ENCODE measurements at regions not wholly inside any gene's neighbourhood (a gene's known extent, or its start where the extent isn't known, plus 50 kb on each side); places are given as distances from the start of the nearest gene placed in this dataset.
"Not testable (repeated sequence)": the region's sequence is repeated elsewhere in the genome, so short reads cannot be mapped to it uniquely, and the experiment has no call there.

DNA sequence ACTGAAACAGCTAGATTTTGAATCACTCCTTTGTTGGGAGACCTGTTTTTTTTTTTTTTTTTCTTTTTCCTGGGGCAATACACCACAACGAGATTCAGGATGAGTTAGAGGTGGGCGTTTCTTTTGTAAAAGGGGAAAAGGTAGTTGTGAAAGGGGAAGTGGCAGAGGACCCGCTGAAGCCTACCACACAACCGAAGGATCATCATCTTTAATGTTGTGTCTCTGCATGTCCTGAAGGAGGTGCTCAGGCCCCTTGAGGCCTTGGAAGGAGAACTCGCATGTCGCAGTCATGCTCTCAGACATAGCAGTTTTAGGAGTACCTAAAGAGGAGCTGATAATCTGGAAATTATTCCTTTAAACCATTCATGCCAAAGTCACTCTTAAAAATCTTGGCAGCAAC is 137.9 kb upstream of the LRIG1 start:
- H3K27me3 Mint-ChIP-seq = peaks cover 4% of the 10 kb centered on the region
- H3K27ac Mint-ChIP-seq = no peak overlapping the region

DNA sequence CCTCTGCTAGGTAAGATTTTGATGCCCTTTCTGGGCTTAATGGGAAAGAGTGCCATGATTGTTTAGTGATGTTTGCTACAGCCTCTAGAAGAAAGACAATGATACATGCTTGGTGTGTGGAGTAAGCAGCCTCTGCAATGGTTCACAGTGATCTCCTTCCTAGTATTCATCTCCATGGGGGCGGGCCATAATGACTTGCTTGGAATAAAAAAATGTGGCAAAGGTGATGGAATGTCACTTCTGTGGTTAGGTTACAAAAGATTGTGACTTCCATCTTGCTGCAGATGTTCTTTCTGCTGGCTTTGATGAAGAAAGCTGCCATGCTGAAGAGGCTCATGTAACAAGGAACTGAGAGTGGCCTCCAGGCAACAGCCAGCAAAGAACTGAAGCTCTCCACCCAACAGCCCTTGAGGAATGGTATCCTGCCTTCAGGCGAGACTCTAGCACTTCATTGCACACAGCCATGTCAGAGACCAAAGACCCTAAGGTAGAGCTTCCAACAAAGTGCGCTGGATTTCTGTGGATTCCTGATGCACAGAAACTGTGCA is 139.1 kb upstream of the LRIG1 start:
- H3K27me3 Mint-ChIP-seq = peaks cover 5% of the 10 kb centered on the region

More for the DNA sequence above, 137.9 kb upstream of the LRIG1 start:
- peaks cover 0 to 7% (median 5%) of the 10 kb centered on the region in 3 donors for H3K4me1 Mint-ChIP-seq
- no peaks in the 10 kb centered on the region for H3K36me3 Mint-ChIP-seq
- H3K4me3 Mint-ChIP-seq = no peak overlapping the region
- no peaks in the 10 kb centered on the region for H3K9me3 Mint-ChIP-seq

DNA sequence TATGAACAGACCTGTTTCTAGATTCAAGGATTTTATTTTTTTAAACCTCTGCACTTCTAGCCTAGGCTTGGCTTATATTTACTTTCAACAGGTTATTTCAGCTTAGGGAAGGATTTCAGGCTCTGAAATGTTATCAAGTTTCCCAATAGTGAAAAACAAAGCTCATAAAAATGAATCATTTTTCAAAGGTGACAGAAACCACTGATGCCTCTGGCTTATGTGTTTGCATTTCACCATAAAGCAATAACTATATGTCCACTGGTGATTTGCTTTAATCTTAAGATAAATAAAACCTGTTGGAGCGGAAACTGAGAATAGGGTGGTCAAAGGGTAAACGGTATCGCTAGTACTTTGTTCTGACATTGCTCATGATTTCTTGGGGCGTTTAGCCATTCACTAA is 141.2 kb upstream of the LRIG1 start:
- peaks cover 3 to 10% (median 5%) of the 10 kb centered on the region in 3 donors for H3K9me3 Mint-ChIP-seq
- H3K27me3 Mint-ChIP-seq = peaks cover 7% of the 10 kb centered on the region
- no peak overlapping the region for H3K27ac Mint-ChIP-seq
- no peak overlapping the region for H3K4me3 Mint-ChIP-seq
- H3K36me3 Mint-ChIP-seq = no peaks in the 10 kb centered on the region
- H3K4me1 Mint-ChIP-seq = peaks cover 0 to 7% (median 3%) of the 10 kb centered on the region in 3 donors

More for the DNA sequence above, 139.1 kb upstream of the LRIG1 start:
- Mint-ChIP-seq H3K9me3 (peaks cover 1 to 6% (median 3%) of the 10 kb centered on the region in 3 donors), H3K27ac (no peak overlapping the region), H3K36me3 (no peaks in the 10 kb centered on the region), H3K4me3 (no peak overlapping the region), H3K4me1 (peaks cover 0 to 7% (median 3%) of the 10 kb centered on the region in 3 donors)

DNA sequence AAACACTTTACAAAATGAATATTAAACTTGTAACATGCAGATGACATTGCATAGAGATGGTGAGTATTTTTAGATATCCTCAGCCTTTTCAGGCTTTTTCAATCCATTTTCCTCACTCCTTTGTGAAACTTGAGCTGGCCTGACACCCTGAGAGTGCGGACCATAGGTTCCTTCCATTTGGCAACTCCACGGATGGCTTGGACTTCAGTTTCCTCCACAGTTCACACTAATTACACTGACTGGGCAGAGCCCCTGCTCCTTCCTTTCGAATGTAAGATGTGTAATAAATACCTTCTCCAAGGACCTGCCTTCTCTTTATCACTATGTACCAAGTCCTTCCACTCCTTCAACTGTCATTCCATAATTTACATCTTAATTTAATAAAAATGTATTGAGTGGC is 141.7 kb upstream of the LRIG1 start:
- Mint-ChIP-seq H3K36me3 (no peaks in the 10 kb centered on the region), H3K27ac (no peak overlapping the region), H3K9me3 (peaks cover 3 to 10% (median 5%) of the 10 kb centered on the region in 3 donors), H3K4me1 (peaks cover 0 to 7% (median 3%) of the 10 kb centered on the region in 3 donors), H3K4me3 (no peak overlapping the region), H3K27me3 (peaks cover 8% of the 10 kb centered on the region)

DNA sequence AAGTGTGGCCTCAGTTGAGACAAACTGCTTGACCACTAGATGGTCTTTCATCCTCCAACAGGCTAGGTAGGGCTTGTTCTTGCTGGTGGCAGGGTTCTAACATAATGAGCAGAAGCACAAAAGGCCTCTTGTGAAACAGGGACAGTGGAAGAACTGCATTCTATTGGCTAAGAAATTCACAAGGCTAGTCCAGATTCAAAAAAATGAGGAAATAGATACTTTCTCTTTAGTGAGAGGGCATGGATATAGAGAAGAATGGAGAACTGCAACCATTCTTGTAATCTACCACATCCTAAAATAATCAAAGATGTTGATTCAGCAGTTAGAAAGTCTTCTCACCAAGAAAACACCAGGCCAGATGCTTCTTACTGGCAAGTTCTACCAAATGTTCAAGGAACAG is 143.7 kb upstream of the LRIG1 start:
- Mint-ChIP-seq H3K4me1 (no peaks in the 10 kb centered on the region), H3K27ac (no peak overlapping the region), H3K9me3 (peaks cover 3 to 10% (median 5%) of the 10 kb centered on the region in 3 donors), H3K4me3 (no peak overlapping the region), H3K27me3 (peaks cover 5% of the 10 kb centered on the region), H3K36me3 (no peaks in the 10 kb centered on the region)

DNA sequence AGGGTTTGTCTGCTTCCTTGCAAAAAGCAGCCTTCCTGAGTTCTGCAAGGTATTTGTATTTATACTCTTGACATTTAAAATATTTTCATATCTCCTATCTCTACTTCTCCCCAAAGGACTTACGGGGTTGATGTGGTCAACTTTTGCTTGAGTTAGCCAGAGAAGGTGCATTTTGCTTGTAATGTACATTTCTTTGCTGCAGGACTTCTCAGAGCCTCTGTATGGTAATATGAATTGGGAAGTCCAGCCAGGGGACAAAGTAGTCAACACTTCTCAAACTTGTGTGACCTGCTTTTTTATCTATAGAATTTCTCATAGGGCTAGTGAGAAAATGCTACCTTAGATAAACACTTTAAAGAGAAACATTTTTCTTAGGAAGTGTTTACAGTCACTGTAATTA is 148.2 kb upstream of the LRIG1 start:
- Mint-ChIP-seq H3K27me3 (peaks cover 5% of the 10 kb centered on the region), H3K9me3 (peaks cover 3 to 10% (median 5%) of the 10 kb centered on the region in 3 donors), H3K4me1 (no peaks in the 10 kb centered on the region), H3K27ac (no peak overlapping the region), H3K36me3 (no peaks in the 10 kb centered on the region), H3K4me3 (no peak overlapping the region)

DNA sequence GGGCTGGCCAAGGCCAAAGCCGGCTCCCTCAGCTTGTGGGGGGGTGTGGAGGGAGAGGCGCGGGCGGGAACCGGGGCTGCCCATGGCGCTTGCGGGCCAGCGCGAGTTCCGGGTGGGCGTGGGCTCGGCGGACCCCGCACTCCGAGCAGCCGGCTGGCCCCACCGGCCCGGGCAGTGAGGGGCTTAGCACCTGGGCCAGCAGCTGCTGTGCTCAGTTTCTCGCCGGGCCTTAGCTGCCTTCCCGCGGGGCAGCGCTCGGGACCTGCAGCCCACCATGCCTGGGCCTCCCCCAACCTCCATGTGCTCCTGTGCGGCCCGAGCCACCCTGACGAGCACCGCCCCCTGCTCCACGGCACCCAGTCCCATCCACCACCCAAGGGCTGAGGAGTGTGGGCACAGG is 150.7 kb upstream of the LRIG1 start:
- H3K27me3 Mint-ChIP-seq, H3K36me3 Mint-ChIP-seq, H3K4me1 Mint-ChIP-seq, H3K27ac Mint-ChIP-seq, H3K9me3 Mint-ChIP-seq, H3K4me3 Mint-ChIP-seq: not testable (repeated sequence)

DNA sequence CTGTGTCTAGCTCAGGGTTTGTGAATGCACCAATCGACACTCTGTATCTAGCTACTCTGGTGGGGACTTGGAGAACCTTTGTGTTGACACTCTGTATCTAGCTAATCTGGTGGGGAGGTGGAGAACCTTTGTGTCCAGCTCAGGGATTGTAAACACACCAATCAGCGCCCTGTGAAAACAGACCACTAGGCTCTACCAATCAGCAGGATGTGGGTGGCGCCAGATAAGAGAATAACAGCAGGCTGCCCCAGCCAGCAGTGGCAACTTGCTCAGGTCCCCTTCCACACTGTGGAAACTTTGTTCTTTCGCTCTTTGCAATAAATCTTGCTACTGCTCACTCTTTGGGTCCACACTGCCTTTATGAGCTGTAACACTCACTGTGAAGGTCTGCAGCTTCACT is 151.3 kb upstream of the LRIG1 start:
- not testable (repeated sequence) for H3K27ac Mint-ChIP-seq, H3K4me3 Mint-ChIP-seq, H3K9me3 Mint-ChIP-seq, H3K36me3 Mint-ChIP-seq, H3K27me3 Mint-ChIP-seq, H3K4me1 Mint-ChIP-seq

DNA sequence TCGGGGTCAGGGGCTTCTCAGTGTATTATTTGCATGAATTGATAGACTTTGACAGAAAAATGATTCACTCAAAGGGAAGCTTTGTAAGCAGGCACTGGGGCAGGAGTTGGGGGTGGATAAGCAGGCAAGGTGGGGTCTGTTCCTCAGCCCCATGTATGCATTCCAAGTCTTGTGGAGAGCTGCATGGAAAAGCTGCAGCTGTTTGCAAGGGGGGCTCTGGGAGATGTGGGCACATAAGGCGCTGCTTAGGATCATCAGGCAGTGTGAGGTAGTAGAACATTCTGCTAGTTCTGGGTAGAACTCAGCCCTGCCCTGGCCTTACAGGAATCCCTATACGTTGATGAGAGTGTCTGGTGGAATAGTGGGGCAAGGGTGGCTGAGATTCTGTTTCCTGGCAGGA is 154.2 kb upstream of the LRIG1 start:
- H3K4me1 Mint-ChIP-seq = no peaks in the 10 kb centered on the region
- no peaks in the 10 kb centered on the region for H3K36me3 Mint-ChIP-seq
- no peak overlapping the region for H3K27ac Mint-ChIP-seq
- no peak overlapping the region for H3K4me3 Mint-ChIP-seq
- no peaks in the 10 kb centered on the region for H3K9me3 Mint-ChIP-seq
- peaks cover 4% of the 10 kb centered on the region for H3K27me3 Mint-ChIP-seq

DNA sequence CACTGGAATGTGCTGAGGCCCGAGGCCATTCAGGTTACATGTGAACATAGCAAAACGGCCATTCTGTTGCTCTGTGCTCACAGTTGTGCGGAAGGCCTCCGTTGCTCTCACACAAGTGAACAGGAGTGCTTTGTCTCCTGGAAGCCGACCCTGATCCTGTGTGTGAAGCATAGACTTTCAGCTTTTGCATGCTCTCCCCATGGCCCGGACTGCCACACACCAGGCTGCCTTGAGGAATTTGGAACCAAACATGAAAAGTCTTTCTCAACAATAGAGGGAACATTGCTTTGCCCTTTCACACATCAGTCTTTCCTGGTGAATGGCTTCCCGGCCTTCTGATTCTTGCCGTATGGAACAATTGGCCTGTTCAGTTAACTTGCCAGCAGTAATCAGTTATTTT is 154.8 kb upstream of the LRIG1 start:
- Mint-ChIP-seq H3K27me3 (peaks cover 4% of the 10 kb centered on the region), H3K9me3 (no peaks in the 10 kb centered on the region), H3K36me3 (no peaks in the 10 kb centered on the region), H3K4me3 (no peak overlapping the region), H3K4me1 (no peaks in the 10 kb centered on the region), H3K27ac (no peak overlapping the region)

DNA sequence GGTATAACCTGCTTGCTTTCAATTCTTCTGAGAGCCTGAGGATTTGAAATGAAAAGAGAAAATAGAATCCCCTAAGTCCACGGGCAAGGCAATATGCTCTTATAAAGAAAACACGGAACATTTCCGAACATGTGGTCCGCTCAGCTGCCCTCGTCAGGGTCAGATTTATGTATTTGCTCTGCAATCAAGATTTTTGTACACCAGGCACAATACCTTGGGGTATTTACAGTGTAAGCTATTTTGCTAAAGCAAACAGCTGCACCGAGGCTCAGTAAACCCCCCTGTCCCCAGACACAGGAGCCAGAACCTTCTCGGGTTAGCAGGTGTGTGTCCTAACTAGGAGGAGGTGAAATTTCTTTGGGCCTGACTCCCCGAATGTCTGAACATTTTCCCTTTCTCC is 155.8 kb upstream of the LRIG1 start:
- Mint-ChIP-seq H3K4me3 (no peak overlapping the region), H3K9me3 (no peaks in the 10 kb centered on the region), H3K27ac (no peak overlapping the region), H3K36me3 (no peaks in the 10 kb centered on the region), H3K4me1 (no peaks in the 10 kb centered on the region), H3K27me3 (peaks cover 4% of the 10 kb centered on the region)

DNA sequence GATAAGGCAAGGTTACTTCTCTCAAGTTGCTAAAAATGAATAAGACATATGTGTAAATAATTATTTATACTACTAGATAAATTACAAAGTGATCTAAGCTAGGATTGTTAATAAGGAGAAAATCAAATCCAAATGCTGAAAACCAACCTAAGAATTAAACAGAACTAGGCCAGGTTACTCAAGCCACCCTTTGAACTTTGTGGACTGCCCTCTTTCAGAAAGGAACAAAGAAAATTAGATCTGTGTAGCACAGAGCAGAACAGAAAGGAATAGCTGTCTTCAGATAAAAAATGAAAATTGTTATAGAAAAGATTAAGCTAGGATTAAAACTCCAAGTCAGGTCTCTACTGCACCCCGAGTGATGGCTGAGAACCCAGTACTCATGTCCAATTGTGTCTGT is 158.2 kb upstream of the LRIG1 start:
- Mint-ChIP-seq H3K27ac (no peak overlapping the region), H3K4me3 (no peak overlapping the region), H3K4me1 (no peaks in the 10 kb centered on the region), H3K36me3 (no peaks in the 10 kb centered on the region), H3K9me3 (no peaks in the 10 kb centered on the region), H3K27me3 (peaks cover 7% of the 10 kb centered on the region)

DNA sequence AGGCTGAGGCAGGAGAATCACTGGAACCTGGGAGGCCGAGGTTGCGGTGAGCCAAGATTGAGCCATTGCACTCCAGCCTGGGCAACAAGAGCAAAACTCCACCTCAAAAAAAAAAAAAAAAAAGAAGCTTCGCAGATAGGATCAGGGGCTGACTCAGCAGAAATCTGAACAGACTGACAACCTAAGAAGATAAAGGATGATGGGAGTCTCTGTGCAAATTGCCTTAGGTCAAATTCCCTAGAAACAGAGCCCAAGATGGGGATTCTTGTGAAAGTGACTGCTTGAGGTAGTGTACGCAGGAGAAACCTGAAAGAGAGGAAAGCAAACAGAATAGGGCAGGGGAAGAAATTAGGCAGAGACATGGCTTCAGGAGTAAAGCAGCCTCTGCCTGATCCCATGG is 160.8 kb upstream of the LRIG1 start:
- Mint-ChIP-seq H3K9me3 (no peaks in the 10 kb centered on the region), H3K27ac (no peak overlapping the region), H3K27me3 (peaks cover 9% of the 10 kb centered on the region), H3K4me1 (no peaks in the 10 kb centered on the region), H3K36me3 (no peaks in the 10 kb centered on the region), H3K4me3 (no peak overlapping the region)

DNA sequence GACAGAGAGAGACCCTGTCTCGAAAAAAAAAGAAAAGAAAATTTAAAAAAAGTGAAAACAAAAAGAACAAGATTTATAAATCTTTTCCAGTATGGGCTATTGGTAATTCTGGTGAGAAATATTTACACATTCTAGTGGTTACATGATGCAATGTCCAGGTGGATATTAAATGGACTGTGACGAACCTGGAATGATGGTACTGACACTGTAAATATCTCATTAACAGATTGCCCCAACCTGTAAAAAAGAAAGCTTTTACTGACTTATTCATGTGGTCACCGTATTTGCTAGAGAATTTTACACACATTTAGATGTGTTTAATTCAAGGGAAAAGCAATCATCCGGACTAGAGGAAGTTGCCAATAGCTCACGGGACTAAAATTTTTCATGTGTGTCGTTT is 162.1 kb upstream of the LRIG1 start:
- no peak overlapping the region for H3K27ac Mint-ChIP-seq
- no peak overlapping the region for H3K4me3 Mint-ChIP-seq
- no peaks in the 10 kb centered on the region for H3K9me3 Mint-ChIP-seq
- no peaks in the 10 kb centered on the region for H3K36me3 Mint-ChIP-seq
- H3K27me3 Mint-ChIP-seq = peaks cover 8% of the 10 kb centered on the region
- no peaks in the 10 kb centered on the region for H3K4me1 Mint-ChIP-seq

DNA sequence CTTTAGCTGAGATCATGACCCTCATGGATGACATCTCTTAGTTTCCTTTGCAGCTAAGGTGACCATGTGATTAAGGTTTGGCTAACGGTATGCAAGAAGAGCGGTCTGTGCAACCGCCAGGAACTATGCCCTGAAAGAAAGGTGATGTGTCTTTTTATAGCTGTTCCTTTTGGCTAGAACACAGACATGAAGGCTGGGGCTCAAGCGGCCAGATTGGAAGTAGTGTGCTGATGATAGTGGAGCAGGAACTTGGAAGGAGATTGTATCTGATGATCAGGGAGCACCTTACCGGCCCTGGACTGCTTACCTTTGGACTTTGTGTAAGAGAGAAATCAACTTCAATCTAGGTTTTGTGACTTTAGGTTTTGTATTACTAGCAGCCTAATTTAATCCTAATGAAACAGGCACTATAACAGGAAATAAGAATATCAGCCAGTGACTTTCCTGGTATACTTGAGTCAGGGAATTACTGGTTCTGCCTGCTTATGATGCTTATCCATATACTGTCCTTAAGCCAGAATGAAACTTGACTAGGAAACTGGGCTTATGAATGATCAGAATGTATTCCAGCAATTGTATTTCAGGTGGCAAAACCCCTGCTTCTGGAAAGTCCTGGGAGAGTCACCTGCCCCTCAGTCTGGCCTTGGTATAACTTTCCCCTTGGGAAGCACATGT is 164.3 kb upstream of the LRIG1 start:
- no peaks in the 10 kb centered on the region for H3K36me3 Mint-ChIP-seq
- peaks cover 10% of the 10 kb centered on the region for H3K27me3 Mint-ChIP-seq
- no peak overlapping the region for H3K27ac Mint-ChIP-seq
- H3K4me1 Mint-ChIP-seq = no peaks in the 10 kb centered on the region
- peaks cover 0 to 2% (median 2%) of the 10 kb centered on the region in 3 donors for H3K9me3 Mint-ChIP-seq
- H3K4me3 Mint-ChIP-seq = no peak overlapping the region

DNA sequence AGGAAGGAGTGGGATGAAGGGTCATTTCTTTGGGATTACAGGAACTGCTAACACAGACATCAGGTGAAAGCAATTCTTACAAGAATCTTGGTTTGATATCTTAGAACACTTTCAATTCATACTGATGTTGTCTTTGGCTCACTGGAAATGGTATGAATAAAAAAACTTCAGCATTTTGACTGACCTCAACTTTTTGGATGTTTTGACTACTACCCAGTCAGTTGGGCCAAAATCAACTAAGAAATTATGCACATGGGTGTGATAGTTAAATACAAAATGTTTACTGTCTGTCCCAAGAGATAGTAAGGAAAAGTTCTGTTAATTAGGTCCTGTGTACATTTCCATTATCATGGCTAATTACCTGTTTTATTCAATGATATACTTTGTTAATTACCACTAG is 165.5 kb upstream of the LRIG1 start:
- Mint-ChIP-seq H3K27me3 (peaks cover 10% of the 10 kb centered on the region), H3K4me1 (no peaks in the 10 kb centered on the region), H3K9me3 (peaks cover 0 to 2% (median 2%) of the 10 kb centered on the region in 3 donors), H3K36me3 (no peaks in the 10 kb centered on the region), H3K27ac (no peak overlapping the region), H3K4me3 (no peak overlapping the region)
